ENCODE measurements at regions not wholly inside any gene's neighbourhood (a gene's known extent, or its start where the extent isn't known, plus 50 kb on each side); places are given as distances from the start of the nearest gene placed in this dataset.

DNA sequence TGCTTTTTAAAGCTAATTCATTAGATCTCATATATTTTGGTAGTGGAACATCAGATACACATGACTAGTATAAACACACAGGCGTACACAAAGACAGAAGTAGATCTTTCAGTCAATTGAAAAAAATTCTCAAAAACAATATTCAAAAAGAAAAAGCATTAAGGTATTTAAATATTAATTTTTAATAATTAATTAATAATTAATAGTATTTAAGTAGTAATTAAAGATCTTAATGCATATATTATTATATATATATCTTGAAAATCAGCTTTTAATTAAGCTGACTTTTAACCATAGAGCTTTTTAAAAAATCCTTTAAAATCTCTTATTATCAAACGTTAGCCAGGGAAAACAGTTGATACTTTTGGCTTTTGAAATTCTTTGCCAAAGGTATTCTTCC, 489.4 kb upstream of the PCDH20 start:
- TF ChIP-seq EZH2 (IDR thresholded peaks at IDR 0.05; ENCODE audit: borderline replicate concordance) (no peak), EZH2phosphoT487 (IDR thresholded peaks at IDR 0.05; ENCODE audit: low read depth, severe bottlenecking, unreplicated experiment) (no peak)
- TF ChIP-seq, protein P1, sequence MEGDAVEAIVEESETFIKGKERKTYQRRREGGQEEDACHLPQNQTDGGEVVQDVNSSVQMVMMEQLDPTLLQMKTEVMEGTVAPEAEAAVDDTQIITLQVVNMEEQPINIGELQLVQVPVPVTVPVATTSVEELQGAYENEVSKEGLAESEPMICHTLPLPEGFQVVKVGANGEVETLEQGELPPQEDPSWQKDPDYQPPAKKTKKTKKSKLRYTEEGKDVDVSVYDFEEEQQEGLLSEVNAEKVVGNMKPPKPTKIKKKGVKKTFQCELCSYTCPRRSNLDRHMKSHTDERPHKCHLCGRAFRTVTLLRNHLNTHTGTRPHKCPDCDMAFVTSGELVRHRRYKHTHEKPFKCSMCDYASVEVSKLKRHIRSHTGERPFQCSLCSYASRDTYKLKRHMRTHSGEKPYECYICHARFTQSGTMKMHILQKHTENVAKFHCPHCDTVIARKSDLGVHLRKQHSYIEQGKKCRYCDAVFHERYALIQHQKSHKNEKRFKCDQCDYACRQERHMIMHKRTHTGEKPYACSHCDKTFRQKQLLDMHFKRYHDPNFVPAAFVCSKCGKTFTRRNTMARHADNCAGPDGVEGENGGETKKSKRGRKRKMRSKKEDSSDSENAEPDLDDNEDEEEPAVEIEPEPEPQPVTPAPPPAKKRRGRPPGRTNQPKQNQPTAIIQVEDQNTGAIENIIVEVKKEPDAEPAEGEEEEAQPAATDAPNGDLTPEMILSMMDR (IDR thresholded peaks at IDR 0.05; ENCODE audit: poor library complexity) = no peak

Data from hepatocyte (in vitro differentiated cells).